NCI-H345 (cell line): ENCODE measurements at regions not wholly inside any gene's neighbourhood (a gene's known extent, or its start where the extent isn't known, plus 50 kb on each side); places are given as distances from the start of the nearest gene placed in this dataset.
"Not testable (repeated sequence)": the region's sequence is repeated elsewhere in the genome, so short reads cannot be mapped to it uniquely, and the experiment has no call there.

ENCODE experiments used
- DNase-seq: peaks from one replicate; lab custom pipeline; 2025; lab: John Stamatoyannopoulos, UW

GRCh38 chr18:51248685-51249084 is 51.2 kb upstream of the MEX3C start:
- no peak for DNase-seq

GRCh38 chr18:51250006-51250405 is 52.5 kb upstream of the MEX3C start:
- no peak for DNase-seq

- no peak for DNase-seq
Measured at GRCh38 chr18:51250458-51251024, 53.1 kb upstream of the MEX3C start.

- no peak for DNase-seq
Measured at GRCh38 chr18:51251625-51252024, 54.1 kb upstream of the MEX3C start.

- no peak for DNase-seq
Measured at GRCh38 chr18:51253476-51253875, 56.0 kb upstream of the MEX3C start.

GRCh38 chr18:51255693-51256092 is 58.2 kb upstream of the MEX3C start:
- no peak for DNase-seq

GRCh38 chr18:51257150-51257549 is 59.7 kb upstream of the MEX3C start:
- no peak for DNase-seq

- no peak for DNase-seq
Measured at GRCh38 chr18:51260118-51260517, 62.6 kb upstream of the MEX3C start.

- not testable (repeated sequence) for DNase-seq
Measured at GRCh38 chr18:51266077-51266476, 68.6 kb upstream of the MEX3C start.

GRCh38 chr18:51266773-51267172 is 69.3 kb upstream of the MEX3C start:
- DNase-seq, result no peak

- DNase-seq, result no peak
Measured at GRCh38 chr18:51273437-51273836, 76.0 kb upstream of the MEX3C start.

GRCh38 chr18:51275712-51276476 is 78.4 kb upstream of the MEX3C start:
- DNase-seq, result no peak

GRCh38 chr18:51278045-51278649 is 80.7 kb upstream of the MEX3C start:
- DNase-seq, result peak; percentile 25

GRCh38 chr18:51279367-51279984 is 82.0 kb upstream of the MEX3C start:
- DNase-seq, result no peak

- no peak for DNase-seq
Measured at GRCh38 chr18:51287818-51288508, 90.5 kb upstream of the MEX3C start.

GRCh38 chr18:51288582-51288981 is 91.1 kb upstream of the MEX3C start:
- no peak for DNase-seq

- DNase-seq, result no peak
Measured at GRCh38 chr18:51290860-51291259, 93.4 kb upstream of the MEX3C start.

- DNase-seq, result no peak
Measured at GRCh38 chr18:51300912-51301311, 103.4 kb upstream of the MEX3C start.

- no peak for DNase-seq
Measured at GRCh38 chr18:51301376-51301775, 103.9 kb upstream of the MEX3C start.

GRCh38 chr18:51316677-51317076 is 119.2 kb upstream of the MEX3C start:
- DNase-seq, result no peak

GRCh38 chr18:51321696-51322095 is 124.2 kb upstream of the MEX3C start:
- no peak for DNase-seq

GRCh38 chr18:51323961-51324360 is 126.5 kb upstream of the MEX3C start:
- no peak for DNase-seq
